ENCODE measurements at regions not wholly inside any gene's neighbourhood (a gene's known extent, or its start where the extent isn't known, plus 50 kb on each side); places are given as distances from the start of the nearest gene placed in this dataset.

DNA sequence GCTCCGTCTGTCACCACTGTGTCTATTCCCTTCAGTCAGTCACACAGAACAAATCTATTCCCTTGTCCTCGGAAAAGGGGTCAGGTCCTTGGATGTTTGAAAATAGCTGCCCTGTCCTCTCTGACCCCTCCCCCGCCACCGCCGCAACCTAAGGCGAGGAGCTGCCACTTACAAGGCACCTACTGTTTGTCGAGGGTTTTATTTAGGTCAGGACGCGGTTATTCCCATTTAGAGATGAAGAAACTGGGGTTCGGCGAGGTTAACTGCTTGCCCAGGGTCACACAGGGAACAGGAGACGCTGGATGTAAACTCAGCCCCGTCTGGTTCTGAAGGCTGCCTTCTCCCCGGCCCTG, 1468.1 kb downstream of the BRD1 start:
- Histone ChIP-seq H3K36me3 (no peaks in the 10 kb centered on the region), H3K4me3 (no peak overlapping the region), H3K27me3 (peaks cover 0 to 49% (median 0%) of the 10 kb centered on the region in 3 donors), H3K27ac (no peak overlapping the region), H3K4me1 (no peaks in the 10 kb centered on the region), H3K9me3 (no peaks in the 10 kb centered on the region)
- 44 to 64% (median 58%) methylated on average over 11 to 14 of the region's 14 CpGs for WGBS, 5 donors
- no peak for DNase-seq
- no peak for TF ChIP-seq EP300 (IDR thresholded peaks at IDR 0.05)
- TF ChIP-seq POLR2AphosphoS5 (IDR thresholded peaks at IDR 0.05) = no peak
- TF ChIP-seq POLR2A (IDR thresholded peaks at IDR 0.05) = no peak
- intact Hi-C loops (cut with DNase I; ENCODE audit: low total_unique reads) = no loop called here

DNA sequence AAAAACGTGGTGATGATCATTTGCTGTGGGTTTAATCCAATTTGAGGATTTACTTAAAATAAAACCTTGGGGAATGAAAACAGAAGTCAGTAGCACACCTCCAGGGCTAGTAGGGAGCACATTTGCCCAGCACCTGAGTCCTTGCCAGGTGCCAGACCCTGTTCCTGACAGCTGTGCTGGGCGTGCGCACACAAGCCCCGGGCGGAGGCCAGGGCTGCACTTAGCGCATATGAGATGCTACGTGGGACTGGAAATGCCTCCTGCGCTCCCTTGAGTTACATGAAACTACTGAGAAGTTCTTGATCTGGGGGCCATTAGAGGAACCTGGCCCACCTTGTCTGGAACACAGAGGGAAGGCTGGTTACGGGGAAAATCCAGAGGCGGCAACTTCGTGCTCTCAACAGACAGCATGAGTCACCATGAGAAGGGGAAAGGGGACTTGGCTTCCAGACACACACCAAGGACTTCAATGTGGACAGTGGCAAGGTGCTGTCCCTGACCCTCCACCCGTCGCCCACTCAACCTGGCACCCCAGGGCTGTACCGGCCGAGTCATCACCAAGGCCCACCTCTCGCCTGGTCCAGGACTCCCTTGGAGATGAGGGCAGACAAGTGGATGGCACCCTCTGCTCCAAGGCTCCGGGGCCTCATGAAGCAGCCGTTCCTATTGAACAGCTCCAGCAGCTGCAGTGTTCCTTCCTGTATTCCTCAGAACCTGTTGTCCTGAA, 1468.6 kb downstream of the BRD1 start:
- Histone ChIP-seq H3K4me3 (no peak overlapping the region), H3K27me3 (peaks cover 0 to 49% (median 0%) of the 10 kb centered on the region in 3 donors), H3K9me3 (no peaks in the 10 kb centered on the region), H3K4me1 (no peaks in the 10 kb centered on the region), H3K27ac (no peak overlapping the region), H3K36me3 (no peaks in the 10 kb centered on the region)
- intact Hi-C loops (cut with DNase I; ENCODE audit: low total_unique reads) = no loop called here
- 80 to 92% (median 91%) methylated on average over 15 to 18 of the region's 18 CpGs for WGBS, 5 donors
- no peak for DNase-seq
- TF ChIP-seq, protein P1, sequence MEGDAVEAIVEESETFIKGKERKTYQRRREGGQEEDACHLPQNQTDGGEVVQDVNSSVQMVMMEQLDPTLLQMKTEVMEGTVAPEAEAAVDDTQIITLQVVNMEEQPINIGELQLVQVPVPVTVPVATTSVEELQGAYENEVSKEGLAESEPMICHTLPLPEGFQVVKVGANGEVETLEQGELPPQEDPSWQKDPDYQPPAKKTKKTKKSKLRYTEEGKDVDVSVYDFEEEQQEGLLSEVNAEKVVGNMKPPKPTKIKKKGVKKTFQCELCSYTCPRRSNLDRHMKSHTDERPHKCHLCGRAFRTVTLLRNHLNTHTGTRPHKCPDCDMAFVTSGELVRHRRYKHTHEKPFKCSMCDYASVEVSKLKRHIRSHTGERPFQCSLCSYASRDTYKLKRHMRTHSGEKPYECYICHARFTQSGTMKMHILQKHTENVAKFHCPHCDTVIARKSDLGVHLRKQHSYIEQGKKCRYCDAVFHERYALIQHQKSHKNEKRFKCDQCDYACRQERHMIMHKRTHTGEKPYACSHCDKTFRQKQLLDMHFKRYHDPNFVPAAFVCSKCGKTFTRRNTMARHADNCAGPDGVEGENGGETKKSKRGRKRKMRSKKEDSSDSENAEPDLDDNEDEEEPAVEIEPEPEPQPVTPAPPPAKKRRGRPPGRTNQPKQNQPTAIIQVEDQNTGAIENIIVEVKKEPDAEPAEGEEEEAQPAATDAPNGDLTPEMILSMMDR (IDR thresholded peaks at IDR 0.05) = no peak
- TF ChIP-seq EP300 (IDR thresholded peaks at IDR 0.05) (no peak), POLR2AphosphoS5 (IDR thresholded peaks at IDR 0.05) (no peak), POLR2A (IDR thresholded peaks at IDR 0.05) (no peak)

- H3K27me3 ChIP-seq = peaks cover 0 to 52% (median 0%) of the 10 kb centered on the region in 3 donors
- no peak for TF ChIP-seq EP300 (IDR thresholded peaks at IDR 0.05)
- TF ChIP-seq POLR2A (IDR thresholded peaks at IDR 0.05) = no peak
- TF ChIP-seq, protein P1 (IDR thresholded peaks at IDR 0.05) = no peak
- no peak for TF ChIP-seq POLR2AphosphoS5 (IDR thresholded peaks at IDR 0.05)
- intact Hi-C loops (cut with DNase I; ENCODE audit: low total_unique reads) = no loop called here
- no peaks in the 10 kb centered on the region for H3K4me1 ChIP-seq
- DNase-seq = no peak
- no peaks in the 10 kb centered on the region for H3K9me3 ChIP-seq
- 67 to 85% (median 79%) methylated on average over 4 to 7 of the region's 7 CpGs for WGBS, 5 donors
- no peak overlapping the region for H3K4me3 ChIP-seq
- no peaks in the 10 kb centered on the region for H3K36me3 ChIP-seq
- no peak overlapping the region for H3K27ac ChIP-seq
Observed at GRCh38 chr22:48357961-48358360, 1469.7 kb downstream of the BRD1 start.

GRCh38 chr22:48357196-48357595, 1470.5 kb downstream of the BRD1 start:
- 44 to 62% (median 47%) methylated on average over 7 to 13 of the region's 13 CpGs for WGBS, 5 donors
- no peaks in the 10 kb centered on the region for H3K36me3 ChIP-seq
- intact Hi-C loops (cut with DNase I; ENCODE audit: low total_unique reads) = no loop called here
- peaks cover 0 to 52% (median 0%) of the 10 kb centered on the region in 3 donors for H3K27me3 ChIP-seq
- H3K4me3 ChIP-seq = no peak overlapping the region
- TF ChIP-seq, protein P1 (IDR thresholded peaks at IDR 0.05) = no peak
- no peak for TF ChIP-seq POLR2A (IDR thresholded peaks at IDR 0.05)
- TF ChIP-seq EP300 (IDR thresholded peaks at IDR 0.05) = no peak
- TF ChIP-seq POLR2AphosphoS5 (IDR thresholded peaks at IDR 0.05) = no peak
- H3K4me1 ChIP-seq = no peaks in the 10 kb centered on the region
- H3K9me3 ChIP-seq = no peaks in the 10 kb centered on the region
- DNase-seq = no peak
- no peak overlapping the region for H3K27ac ChIP-seq

DNA sequence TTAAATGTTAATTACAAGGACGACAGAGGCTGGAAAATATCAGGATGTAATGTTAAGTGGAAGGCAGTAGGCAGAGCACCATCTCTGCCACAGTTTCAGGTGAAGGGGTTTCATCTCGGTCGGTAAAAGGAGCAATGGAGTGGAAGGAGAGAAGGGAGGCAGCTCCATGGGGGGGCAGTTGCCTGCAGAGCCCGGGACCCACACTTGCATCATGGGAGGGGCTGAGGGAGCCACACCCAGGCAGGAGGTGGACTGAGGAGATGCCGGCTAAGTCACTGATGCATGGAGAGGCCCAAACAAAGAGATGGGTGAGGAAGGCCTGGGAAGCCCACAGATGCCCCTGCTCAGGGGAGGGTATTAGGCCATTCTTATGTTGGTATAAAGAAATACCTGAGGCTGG, 1470.9 kb downstream of the BRD1 start:
- intact Hi-C loops (cut with DNase I; ENCODE audit: low total_unique reads) = no loop called here
- TF ChIP-seq EP300 (IDR thresholded peaks at IDR 0.05) = no peak
- no peak for TF ChIP-seq POLR2AphosphoS5 (IDR thresholded peaks at IDR 0.05)
- TF ChIP-seq, protein P1 (IDR thresholded peaks at IDR 0.05) = no peak
- TF ChIP-seq POLR2A (IDR thresholded peaks at IDR 0.05) = no peak
- H3K4me1 ChIP-seq = no peaks in the 10 kb centered on the region
- no peaks in the 10 kb centered on the region for H3K36me3 ChIP-seq
- no peak overlapping the region for H3K27ac ChIP-seq
- WGBS, 5 donors = 72 to 84% (median 81%) methylated on average over 5 of the region's 5 CpGs
- H3K27me3 ChIP-seq = peaks cover 0 to 55% (median 0%) of the 10 kb centered on the region in 3 donors
- H3K4me3 ChIP-seq = no peak overlapping the region
- no peaks in the 10 kb centered on the region for H3K9me3 ChIP-seq
- DNase-seq = no peak
